ENCODE measurements at regions not wholly inside any gene's neighbourhood (a gene's known extent, or its start where the extent isn't known, plus 50 kb on each side); places are given as distances from the start of the nearest gene placed in this dataset.

GRCh38 chr2:104781151-104781550 lies 72.8 kb upstream of the POU3F3 start:
- no peak overlapping the region for H3K27ac ChIP-seq
- no peak for TF ChIP-seq CTCF (conservative IDR thresholded peaks at IDR 0.05)

- TF ChIP-seq CTCF (conservative IDR thresholded peaks at IDR 0.05), result no peak
Measured at GRCh38 chr2:104784264-104784663, 69.7 kb upstream of the POU3F3 start.

GRCh38 chr2:104786204-104786603 lies 67.7 kb upstream of the POU3F3 start:
- TF ChIP-seq CTCF (conservative IDR thresholded peaks at IDR 0.05), result no peak
- H3K27ac ChIP-seq, result no peak overlapping the region

More at GRCh38 chr2:104784264-104784663, 69.7 kb upstream of the POU3F3 start:
- no peak overlapping the region for H3K27ac ChIP-seq

- H3K27ac ChIP-seq, result no peak overlapping the region
- TF ChIP-seq CTCF (conservative IDR thresholded peaks at IDR 0.05), result no peak
Measured at GRCh38 chr2:104786821-104787220, 67.1 kb upstream of the POU3F3 start.

GRCh38 chr2:104787298-104788065 lies 66.4 kb upstream of the POU3F3 start:
- TF ChIP-seq CTCF (conservative IDR thresholded peaks at IDR 0.05), result no peak
- H3K27ac ChIP-seq, result no peak overlapping the region

GRCh38 chr2:104788742-104789455 lies 65.0 kb upstream of the POU3F3 start:
- H3K27ac ChIP-seq, result no peak overlapping the region
- TF ChIP-seq CTCF (conservative IDR thresholded peaks at IDR 0.05), result no peak

- TF ChIP-seq CTCF (conservative IDR thresholded peaks at IDR 0.05), result no peak
- H3K27ac ChIP-seq, result no peak overlapping the region
Measured at GRCh38 chr2:104790100-104790811, 63.7 kb upstream of the POU3F3 start.
